Calu3 (cell line): ENCODE measurements at regions not wholly inside any gene's neighbourhood (a gene's known extent, or its start where the extent isn't known, plus 50 kb on each side); places are given as distances from the start of the nearest gene placed in this dataset.

Experiments used
- BruUV-seq: library from RNA; stranded (reverse); fragments of 400-500 nt; replicated peaks from 2 replicates; lab custom pipeline; 2021; lab: Mats Ljungman, UMichigan
- CTCF ChIA-PET: fragments of 300-600 bp; sonication (Branson Sonifier 250); formaldehyde crosslinking; loops from one replicate; lab custom pipeline; 2022; ENCODE audit warnings: antibody characterized with exemption; lab: Charles Lee
- DNase-seq: peaks from one replicate; pipeline ENCODE4 v3.0.0; 2022
- H3K27ac Mint-ChIP-seq: one replicate; pipeline ENCODE4 v1.8.0; 2022; ENCODE audit warnings: mixed read lengths; ENCODE audit not compliant: unreplicated experiment
- H3K27me3 Mint-ChIP-seq: one replicate; pipeline ENCODE4 v1.8.0; 2022; ENCODE audit warnings: mixed read lengths; ENCODE audit not compliant: unreplicated experiment
- H3K36me3 Mint-ChIP-seq: one replicate; pipeline ENCODE4 v1.8.0; 2022; ENCODE audit warnings: mild to moderate bottlenecking, moderate library complexity, mixed read lengths; ENCODE audit not compliant: insufficient read depth, unreplicated experiment
- H3K4me1 Mint-ChIP-seq: one replicate; pipeline ENCODE4 v1.8.0; 2022; ENCODE audit warnings: mild to moderate bottlenecking, low read depth, mixed read lengths; ENCODE audit not compliant: unreplicated experiment
- H3K4me3 Mint-ChIP-seq: one replicate; pipeline ENCODE4 v1.8.0; 2022; ENCODE audit warnings: mild to moderate bottlenecking, low read depth, moderate library complexity, mixed read lengths; ENCODE audit not compliant: unreplicated experiment
- H3K9me3 Mint-ChIP-seq: one replicate; pipeline ENCODE4 v1.8.0; 2022; ENCODE audit warnings: low read depth, mixed read lengths; ENCODE audit not compliant: unreplicated experiment
- intact Hi-C: fragments of 100-400 bp; cut with micrococcal nuclease; formaldehyde crosslinking; loops from one replicate; pipeline ENCODE4 v1.10.0; 2022; ENCODE audit not compliant: unreplicated experiment
- TF ChIP-seq, protein P1 (sequence below): fragments of 200-600 bp; IDR thresholded peaks from one replicate; pipeline ENCODE4 v1.8.0; 2022; ENCODE audit warnings: antibody characterized with exemption; ENCODE audit not compliant: unreplicated experiment

DNA sequence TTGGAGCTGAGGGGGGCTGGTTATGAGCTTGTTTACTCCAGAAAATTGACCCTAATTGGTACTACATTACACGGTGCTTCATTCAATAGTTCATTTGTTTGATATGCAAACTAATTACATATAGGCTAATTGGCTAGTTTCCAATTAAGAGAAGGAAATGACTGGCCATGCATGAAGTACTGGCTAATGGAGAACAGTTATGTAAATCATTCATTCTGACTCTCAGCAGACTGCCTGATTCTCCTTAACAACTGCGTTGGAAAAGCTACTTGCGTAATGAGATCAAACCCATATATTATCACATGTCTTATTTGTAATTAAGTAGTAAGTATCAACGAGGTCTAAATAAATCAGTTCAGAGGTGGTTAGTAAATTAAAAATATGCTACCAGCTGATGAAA, 81.8 kb upstream of the CTTNBP2 start:
- BruUV-seq = no TSS peak
- CTCF ChIA-PET = no interaction called here
- intact Hi-C loops = no loop called here

DNA sequence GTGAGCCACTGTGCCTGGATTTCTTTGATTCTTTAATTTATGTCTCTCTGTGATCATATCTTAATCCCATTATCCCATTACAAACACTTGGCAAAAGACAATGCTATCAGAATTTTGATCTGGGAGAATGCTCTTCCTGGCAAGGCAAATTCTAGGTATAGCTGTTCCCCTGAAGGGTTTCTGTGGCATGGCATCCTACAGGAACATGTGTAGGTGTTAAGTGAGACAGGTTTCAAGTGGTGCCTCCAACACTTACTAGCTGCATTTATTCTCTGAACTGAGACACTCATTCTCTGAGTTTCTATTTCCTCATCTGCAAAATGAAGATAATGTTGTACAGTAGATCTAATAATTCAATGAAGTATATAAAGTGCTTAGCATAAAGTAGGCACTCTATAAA, 87.1 kb upstream of the CTTNBP2 start:
- intact Hi-C loops = no loop called here
- Mint-ChIP-seq H3K27me3 (no peaks in the 10 kb centered on the region), H3K27ac (no peak overlapping the region), H3K4me3 (no peak overlapping the region), H3K36me3 (no peaks in the 10 kb centered on the region), H3K9me3 (no peaks in the 10 kb centered on the region), H3K4me1 (no peaks in the 10 kb centered on the region)
- no TSS peak for BruUV-seq
- no peak for DNase-seq
- TF ChIP-seq, protein P1, sequence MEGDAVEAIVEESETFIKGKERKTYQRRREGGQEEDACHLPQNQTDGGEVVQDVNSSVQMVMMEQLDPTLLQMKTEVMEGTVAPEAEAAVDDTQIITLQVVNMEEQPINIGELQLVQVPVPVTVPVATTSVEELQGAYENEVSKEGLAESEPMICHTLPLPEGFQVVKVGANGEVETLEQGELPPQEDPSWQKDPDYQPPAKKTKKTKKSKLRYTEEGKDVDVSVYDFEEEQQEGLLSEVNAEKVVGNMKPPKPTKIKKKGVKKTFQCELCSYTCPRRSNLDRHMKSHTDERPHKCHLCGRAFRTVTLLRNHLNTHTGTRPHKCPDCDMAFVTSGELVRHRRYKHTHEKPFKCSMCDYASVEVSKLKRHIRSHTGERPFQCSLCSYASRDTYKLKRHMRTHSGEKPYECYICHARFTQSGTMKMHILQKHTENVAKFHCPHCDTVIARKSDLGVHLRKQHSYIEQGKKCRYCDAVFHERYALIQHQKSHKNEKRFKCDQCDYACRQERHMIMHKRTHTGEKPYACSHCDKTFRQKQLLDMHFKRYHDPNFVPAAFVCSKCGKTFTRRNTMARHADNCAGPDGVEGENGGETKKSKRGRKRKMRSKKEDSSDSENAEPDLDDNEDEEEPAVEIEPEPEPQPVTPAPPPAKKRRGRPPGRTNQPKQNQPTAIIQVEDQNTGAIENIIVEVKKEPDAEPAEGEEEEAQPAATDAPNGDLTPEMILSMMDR = no peak
- CTCF ChIA-PET = no interaction called here

More for the DNA sequence above, 81.8 kb upstream of the CTTNBP2 start:
- Mint-ChIP-seq H3K4me1 (peaks cover 29% of the 10 kb centered on the region), H3K27me3 (no peaks in the 10 kb centered on the region), H3K27ac (no peak overlapping the region), H3K9me3 (no peaks in the 10 kb centered on the region), H3K4me3 (no peak overlapping the region), H3K36me3 (no peaks in the 10 kb centered on the region)
- TF ChIP-seq, protein P1 = no peak
- no peak for DNase-seq

DNA sequence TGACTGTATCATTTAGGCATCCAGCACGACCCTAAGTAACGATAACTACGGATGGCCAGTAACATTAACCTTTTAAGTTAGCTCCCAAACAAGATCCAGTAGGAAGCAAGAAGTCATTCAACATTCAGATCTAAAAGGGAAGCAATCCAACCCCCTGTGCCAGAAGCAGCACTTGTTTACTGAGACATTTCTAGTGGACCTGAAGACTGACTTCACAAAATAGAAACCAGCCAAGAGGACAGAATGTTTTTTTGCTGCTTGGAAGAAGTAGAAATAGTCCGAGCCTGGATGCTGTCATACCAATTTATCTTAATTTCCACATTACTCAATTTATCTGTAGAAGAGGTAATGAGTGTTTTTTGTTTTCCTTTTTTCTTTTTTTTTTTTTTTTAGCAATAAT, 88.0 kb upstream of the CTTNBP2 start:
- intact Hi-C loops = no loop called here
- no peak for DNase-seq
- H3K36me3 Mint-ChIP-seq = no peaks in the 10 kb centered on the region
- TF ChIP-seq, protein P1 = no peak
- H3K9me3 Mint-ChIP-seq = no peaks in the 10 kb centered on the region
- no peak overlapping the region for H3K27ac Mint-ChIP-seq
- H3K27me3 Mint-ChIP-seq = no peaks in the 10 kb centered on the region
- BruUV-seq = no TSS peak
- H3K4me3 Mint-ChIP-seq = no peak overlapping the region
- H3K4me1 Mint-ChIP-seq = no peaks in the 10 kb centered on the region
- CTCF ChIA-PET = interaction anchor here (0.7 kb wide), 1 partner anchor 644 kb away, joined by 5 read pairs; no protein-coding TSS in a partner anchor

DNA sequence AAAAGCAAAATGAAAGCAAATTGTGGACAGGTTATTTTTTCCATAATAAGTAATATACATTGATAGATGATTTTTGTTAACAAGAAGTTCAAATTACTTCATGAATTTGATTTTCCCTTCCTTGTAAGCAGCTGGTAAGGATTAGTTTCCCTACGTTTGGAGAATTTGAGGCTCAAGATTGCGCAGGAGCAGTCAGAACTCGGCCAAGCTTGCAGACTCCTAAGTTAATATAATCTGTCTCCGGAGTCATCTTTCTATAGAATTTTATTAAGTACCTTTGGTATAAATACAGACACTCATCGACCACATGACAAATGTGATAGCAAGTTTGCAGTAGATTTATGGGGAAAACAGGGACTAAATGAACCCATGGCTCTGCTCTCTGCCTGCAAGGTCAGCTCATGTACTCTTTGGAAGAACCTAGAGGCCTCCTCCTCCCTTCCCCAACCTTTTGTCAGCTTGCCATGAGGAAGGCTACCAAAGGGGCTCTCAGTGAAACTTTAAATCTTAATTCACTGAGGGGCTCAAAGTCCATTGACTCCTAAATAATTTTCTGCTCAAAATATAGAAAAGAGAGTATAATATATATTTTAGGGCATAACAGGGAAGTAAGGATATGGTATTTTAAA, 89.2 kb upstream of the CTTNBP2 start:
- intact Hi-C loops = no loop called here
- CTCF ChIA-PET = no interaction called here
- BruUV-seq = no TSS peak
- no peak for DNase-seq
- no peaks in the 10 kb centered on the region for H3K36me3 Mint-ChIP-seq
- TF ChIP-seq, protein P1 = no peak
- H3K27me3 Mint-ChIP-seq = no peaks in the 10 kb centered on the region
- no peak overlapping the region for H3K27ac Mint-ChIP-seq
- H3K9me3 Mint-ChIP-seq = peaks cover 3% of the 10 kb centered on the region
- no peaks in the 10 kb centered on the region for H3K4me1 Mint-ChIP-seq
- no peak overlapping the region for H3K4me3 Mint-ChIP-seq
